OCI-LY7 (cell line): ENCODE measurements at regions not wholly inside any gene's neighbourhood (a gene's known extent, or its start where the extent isn't known, plus 50 kb on each side); places are given as distances from the start of the nearest gene placed in this dataset.

Source experiments
- CTCF ChIP-seq: fragments of 200-600 bp; sonication (generic); conservative IDR thresholded peaks from 2 replicates; pipeline ENCODE4 v1.5.1; 2014; ENCODE audit warnings: mild to moderate bottlenecking, antibody characterized with exemption, low read length, moderate library complexity, mixed read lengths
- EZH2phosphoT487 ChIP-seq: fragments of 200-600 bp; sonication (generic); IDR thresholded peaks from 2 replicates; pipeline ENCODE4 v1.6.1; 2018; ENCODE audit warnings: low read depth, borderline replicate concordance, mild to moderate bottlenecking, mixed run types, antibody characterized with exemption, low read length, moderate library complexity, mixed read lengths

GRCh38 chr14:34174973-34175372, 224.1 kb upstream of the EGLN3 start:
- TF ChIP-seq CTCF (no peak), EZH2phosphoT487 (no peak)
